ENCODE measurements at regions not wholly inside any gene's neighbourhood (a gene's known extent, or its start where the extent isn't known, plus 50 kb on each side); places are given as distances from the start of the nearest gene placed in this dataset.
"Not testable (repeated sequence)": the region's sequence is repeated elsewhere in the genome, so short reads cannot be mapped to it uniquely, and the experiment has no call there.

DNA sequence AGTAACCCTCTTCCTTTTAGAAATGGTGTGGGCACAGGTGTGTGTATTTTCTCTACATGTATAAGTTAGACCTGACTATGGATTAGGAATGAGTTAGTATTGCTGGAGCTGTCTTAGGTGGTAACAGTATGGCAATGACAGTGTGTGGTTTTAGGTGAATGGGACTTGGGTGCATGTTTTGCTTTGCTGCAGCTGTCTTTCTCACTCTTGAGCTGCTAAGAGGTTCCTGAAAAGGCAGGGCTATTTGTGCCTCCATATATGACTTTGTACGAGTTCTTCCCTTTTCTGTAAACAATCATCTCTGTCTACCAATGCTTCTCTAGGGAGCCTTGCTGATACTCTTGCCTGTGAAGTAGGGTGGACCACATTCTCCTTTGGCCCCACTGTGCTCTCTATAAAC is 234.8 kb upstream of the HHIP start:
- no peaks in the 10 kb centered on the region for H3K27me3 ChIP-seq (ENCODE audit: low read depth)
- no peak for DNase-seq (ENCODE audit: low spot score in 2 of 2)
- no peaks in the 10 kb centered on the region for H3K9me3 ChIP-seq
- H3K4me3 ChIP-seq, result no peak overlapping the region
- H3K36me3 ChIP-seq (replicated peaks), result no peaks in the 10 kb centered on the region
- H3K4me1 ChIP-seq, result 0 out of 2 replicates have a peak, but pooled peaks cover 2% of the 10 kb centered on the region
- in situ Hi-C loops (cut with MboI; ENCODE audit: low sequenced_read_pairs), result no loop called here

DNA sequence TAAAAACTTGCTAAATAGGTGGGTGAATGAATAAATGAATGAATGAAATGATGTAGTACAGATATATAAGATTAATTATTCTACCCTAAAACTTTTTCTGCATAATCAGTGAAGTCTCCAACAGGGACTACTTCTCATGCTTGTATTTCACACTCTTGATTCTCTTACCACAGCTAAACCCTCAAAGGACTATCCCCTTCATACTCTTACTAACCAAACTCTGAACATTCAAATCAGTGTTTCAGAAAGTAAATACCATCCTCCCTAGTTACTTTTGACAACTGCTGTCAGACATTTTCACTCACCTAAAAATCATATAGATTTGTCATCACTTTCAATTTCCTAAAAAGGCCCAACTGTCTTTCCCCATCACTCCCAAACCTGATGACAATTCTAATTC is 234.3 kb upstream of the HHIP start:
- no peak for DNase-seq (ENCODE audit: low spot score in 2 of 2)
- Histone ChIP-seq H3K27me3 (ENCODE audit: low read depth) (no peaks in the 10 kb centered on the region), H3K9me3 (no peaks in the 10 kb centered on the region), H3K36me3 (replicated peaks) (no peaks in the 10 kb centered on the region), H3K4me1 (0 out of 2 replicates have a peak, but pooled peaks cover 2% of the 10 kb centered on the region), H3K4me3 (no peak overlapping the region)
- in situ Hi-C loops (cut with MboI; ENCODE audit: low sequenced_read_pairs), result no loop called here

DNA sequence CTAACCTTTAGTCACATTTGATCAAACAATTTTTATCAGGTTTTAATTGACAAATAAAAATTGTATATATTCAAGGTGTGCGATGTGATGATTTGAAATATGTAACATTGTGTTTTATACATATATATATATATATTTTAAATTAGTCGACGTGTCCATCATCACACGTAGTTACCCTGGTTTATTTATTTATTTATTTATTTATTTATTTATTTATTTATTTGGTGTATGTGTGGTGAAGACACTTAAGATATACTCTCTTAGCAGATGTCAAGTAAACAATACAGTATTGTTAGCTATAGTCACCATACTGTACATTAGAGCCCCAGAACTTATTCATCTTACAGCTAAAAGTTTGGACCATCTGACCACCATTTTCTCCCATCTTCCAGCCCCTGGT is 224.9 kb upstream of the HHIP start:
- in situ Hi-C loops (cut with MboI; ENCODE audit: low sequenced_read_pairs), result no loop called here
- Histone ChIP-seq H3K9me3 (no peaks in the 10 kb centered on the region), H3K4me3 (no peak overlapping the region), H3K4me1 (no peaks in the 10 kb centered on the region), H3K36me3 (replicated peaks) (no peaks in the 10 kb centered on the region), H3K27me3 (ENCODE audit: low read depth) (no peaks in the 10 kb centered on the region)
- DNase-seq (ENCODE audit: low spot score in 2 of 2), result no peak

DNA sequence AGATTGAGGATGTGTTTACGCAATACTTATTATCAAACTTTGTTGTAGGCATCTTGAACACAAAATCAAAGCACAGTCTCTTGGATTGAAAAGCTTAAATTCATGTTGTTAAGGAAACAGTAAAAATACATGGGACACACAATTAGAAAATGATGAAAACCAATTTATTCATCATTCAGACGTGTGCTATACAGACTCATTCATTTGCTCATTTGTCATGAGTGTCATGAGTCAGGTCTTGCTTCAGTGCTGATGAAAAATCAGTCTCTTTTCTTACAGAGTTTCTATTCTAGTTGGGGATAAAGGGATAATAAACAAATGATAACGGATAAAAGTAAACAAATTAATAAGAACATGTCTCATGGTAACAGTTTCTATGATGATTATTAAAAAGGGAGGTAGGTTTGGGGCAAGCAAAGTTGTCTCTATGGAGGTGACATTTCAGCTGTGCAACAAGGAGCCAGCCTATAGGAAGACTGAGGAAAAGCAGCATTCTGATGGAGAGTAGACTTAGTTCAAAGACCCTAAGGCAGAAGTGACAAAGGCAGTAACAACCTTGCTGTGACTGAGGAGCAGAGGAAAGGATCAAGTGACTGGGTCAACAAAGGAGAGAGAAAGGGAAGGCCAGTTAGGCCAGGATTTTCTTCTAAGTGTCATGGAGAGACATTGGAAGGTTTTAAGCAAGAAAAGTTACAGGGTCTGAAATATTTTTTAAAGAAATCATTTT is 224.0 kb upstream of the HHIP start:
- in situ Hi-C loops (cut with MboI; ENCODE audit: low sequenced_read_pairs), result no loop called here
- Histone ChIP-seq H3K4me1 (no peaks in the 10 kb centered on the region), H3K36me3 (replicated peaks) (no peaks in the 10 kb centered on the region), H3K9me3 (no peaks in the 10 kb centered on the region), H3K4me3 (no peak overlapping the region), H3K27me3 (ENCODE audit: low read depth) (no peaks in the 10 kb centered on the region)
- DNase-seq (ENCODE audit: low spot score in 2 of 2), result no peak

DNA sequence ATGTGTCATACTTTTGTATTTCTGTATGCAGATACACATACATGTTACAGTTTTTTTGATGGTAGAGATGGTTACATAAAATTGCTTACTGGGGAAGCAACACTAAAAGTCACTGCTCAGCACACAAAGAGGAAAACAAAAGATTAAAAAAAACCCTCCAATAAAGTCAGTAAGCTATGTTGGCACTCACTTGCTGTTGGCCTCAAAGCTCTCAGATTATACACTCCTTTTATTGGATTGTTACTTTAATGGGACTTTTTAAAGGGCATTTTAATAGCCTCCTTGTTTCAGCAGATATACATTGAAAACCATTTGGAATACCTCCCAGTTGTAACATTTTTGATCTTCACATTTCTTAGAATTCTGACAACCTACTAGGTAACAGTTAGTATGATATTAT is 222.0 kb upstream of the HHIP start:
- no peaks in the 10 kb centered on the region for H3K36me3 ChIP-seq (replicated peaks)
- DNase-seq (ENCODE audit: low spot score in 2 of 2), result no peak
- no peak overlapping the region for H3K4me3 ChIP-seq
- in situ Hi-C loops (cut with MboI; ENCODE audit: low sequenced_read_pairs), result no loop called here
- H3K27me3 ChIP-seq (ENCODE audit: low read depth), result no peaks in the 10 kb centered on the region
- no peaks in the 10 kb centered on the region for H3K4me1 ChIP-seq
- H3K9me3 ChIP-seq, result no peaks in the 10 kb centered on the region

DNA sequence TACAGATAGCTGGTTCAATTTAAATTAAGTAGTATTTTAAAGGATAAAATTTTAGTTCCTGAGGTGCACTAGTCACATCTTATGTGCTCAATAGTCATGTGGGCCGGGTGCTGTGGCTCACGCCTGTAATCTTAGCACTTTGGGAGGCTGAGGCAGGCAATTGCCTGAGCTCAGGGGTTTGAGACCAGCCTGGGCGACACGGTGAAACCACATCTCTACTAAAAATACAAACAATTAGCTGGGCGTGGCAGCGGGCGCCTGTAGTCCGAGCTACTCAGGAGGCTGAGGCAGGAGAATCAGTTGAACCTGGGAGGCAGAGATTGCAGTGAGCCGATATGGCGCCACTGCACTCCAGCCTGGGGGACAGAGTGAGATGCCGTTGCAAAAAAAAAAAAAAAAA is 219.9 kb upstream of the HHIP start:
- in situ Hi-C loops (cut with MboI; ENCODE audit: low sequenced_read_pairs); H3K4me3 ChIP-seq; H3K36me3 ChIP-seq (replicated peaks); DNase-seq (ENCODE audit: low spot score in 2 of 2); H3K9me3 ChIP-seq; H3K4me1 ChIP-seq; H3K27me3 ChIP-seq (ENCODE audit: low read depth): not testable (repeated sequence)

DNA sequence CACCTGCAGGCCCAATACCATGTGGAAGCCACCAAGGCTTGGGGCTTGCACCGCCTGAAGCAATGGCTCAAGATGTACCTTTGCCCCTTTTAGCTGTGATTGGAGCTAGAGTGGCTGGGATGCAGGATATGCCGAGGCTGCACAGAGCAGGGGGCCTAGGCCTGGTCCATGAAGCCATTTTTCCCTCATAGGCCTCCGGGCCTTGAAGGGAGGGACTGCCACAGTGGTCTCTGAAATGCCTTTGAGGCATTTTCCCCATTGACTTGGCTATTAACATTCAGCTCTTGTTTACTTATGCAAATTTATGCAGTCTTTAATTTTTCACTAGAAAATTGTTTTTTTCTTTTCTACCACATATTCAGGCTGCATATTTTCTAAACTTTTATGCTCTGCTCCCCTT is 203.2 kb upstream of the HHIP start:
- H3K9me3 ChIP-seq, result no peaks in the 10 kb centered on the region
- in situ Hi-C loops (cut with MboI; ENCODE audit: low sequenced_read_pairs), result no loop called here
- DNase-seq (ENCODE audit: low spot score in 2 of 2), result no peak

DNA sequence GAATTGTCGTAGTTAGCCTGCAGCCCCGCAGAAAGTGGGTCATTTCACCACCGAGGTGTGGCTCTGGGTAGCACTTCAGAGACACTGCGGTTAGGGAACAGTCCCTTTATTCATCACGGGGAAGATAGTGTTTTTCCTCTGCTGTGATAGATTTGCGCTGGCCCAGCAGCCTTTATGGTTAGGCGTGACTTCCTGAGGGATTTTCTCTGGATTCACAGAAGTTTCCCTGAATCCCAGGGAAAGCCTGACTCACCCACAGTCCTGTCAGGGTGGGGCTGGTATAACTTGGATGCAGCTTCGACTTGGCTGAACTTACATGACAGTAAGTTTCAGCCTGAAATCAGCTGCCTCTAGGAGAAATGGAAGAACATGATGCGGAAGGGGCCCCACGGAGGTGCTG is 196.3 kb upstream of the HHIP start:
- Histone ChIP-seq H3K4me1 (no peaks in the 10 kb centered on the region), H3K9me3 (no peaks in the 10 kb centered on the region), H3K36me3 (replicated peaks) (no peaks in the 10 kb centered on the region), H3K27me3 (ENCODE audit: low read depth) (no peaks in the 10 kb centered on the region; the same call in 1 of the 2 replicates), H3K4me3 (no peak overlapping the region)
- in situ Hi-C loops (cut with MboI; ENCODE audit: low sequenced_read_pairs), result no loop called here
- no peak for DNase-seq (ENCODE audit: low spot score in 2 of 2)

More for the DNA sequence above, 203.2 kb upstream of the HHIP start:
- Histone ChIP-seq H3K4me3 (no peak overlapping the region), H3K27me3 (ENCODE audit: low read depth) (no peaks in the 10 kb centered on the region), H3K36me3 (replicated peaks) (no peaks in the 10 kb centered on the region), H3K4me1 (no peaks in the 10 kb centered on the region)

DNA sequence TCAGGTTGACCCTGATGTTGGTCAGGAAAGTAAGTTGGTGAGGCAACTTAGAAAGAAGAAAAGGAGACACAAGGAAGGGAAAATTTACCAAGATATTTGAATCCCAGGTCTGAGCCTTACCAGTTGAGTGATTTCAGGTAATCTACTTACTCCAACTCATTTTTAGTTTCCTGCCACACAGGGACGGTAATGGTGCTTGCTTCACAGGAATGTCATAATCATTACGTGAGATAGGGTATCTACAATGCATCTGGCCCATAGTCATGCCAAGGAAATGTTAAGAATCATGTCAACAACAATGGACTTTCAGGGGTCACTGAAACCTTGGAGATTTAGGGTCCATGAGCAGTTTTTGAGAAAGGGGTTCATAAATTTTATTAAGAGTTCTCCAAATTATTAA is 195.4 kb upstream of the HHIP start:
- Histone ChIP-seq H3K4me3 (no peak overlapping the region), H3K36me3 (replicated peaks) (no peaks in the 10 kb centered on the region), H3K27me3 (ENCODE audit: low read depth) (no peaks in the 10 kb centered on the region; the same call in 1 of the 2 replicates), H3K4me1 (no peaks in the 10 kb centered on the region), H3K9me3 (no peaks in the 10 kb centered on the region)
- DNase-seq (ENCODE audit: low spot score in 2 of 2), result no peak
- in situ Hi-C loops (cut with MboI; ENCODE audit: low sequenced_read_pairs), result no loop called here

DNA sequence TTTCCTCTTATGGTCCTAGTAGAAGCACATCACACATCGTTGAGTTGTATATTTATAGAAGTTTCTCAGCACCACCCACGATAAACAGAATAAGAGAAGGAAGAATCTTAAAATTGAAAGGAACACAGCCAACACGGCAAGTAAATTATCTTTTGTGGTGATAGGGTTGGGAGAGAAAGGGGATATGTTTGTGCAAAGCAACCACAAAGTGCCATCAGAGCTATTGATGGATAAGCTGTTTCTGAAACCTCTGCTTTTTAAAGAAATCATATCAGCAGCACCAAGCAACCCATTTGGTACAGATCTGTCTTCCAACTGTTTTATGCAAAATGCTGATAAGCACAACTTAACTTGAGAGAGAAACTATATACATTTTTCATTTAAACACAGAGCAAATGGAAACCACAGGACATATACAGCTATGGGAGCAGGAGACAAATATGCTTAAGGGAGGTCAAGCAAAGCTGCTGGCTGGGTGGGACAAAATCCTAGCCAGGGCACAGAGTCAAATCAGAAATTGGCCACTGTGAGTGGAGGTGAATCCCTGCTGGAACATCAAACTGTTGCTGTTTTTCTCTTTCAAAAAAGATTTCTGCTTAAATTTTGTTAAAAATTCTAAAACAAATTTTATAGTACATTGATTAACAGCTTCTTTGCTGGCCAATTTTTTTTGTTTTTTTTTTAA is 194.0 kb upstream of the HHIP start:
- in situ Hi-C loops (cut with MboI; ENCODE audit: low sequenced_read_pairs), result no loop called here
- no peak for DNase-seq (ENCODE audit: low spot score in 2 of 2)

DNA sequence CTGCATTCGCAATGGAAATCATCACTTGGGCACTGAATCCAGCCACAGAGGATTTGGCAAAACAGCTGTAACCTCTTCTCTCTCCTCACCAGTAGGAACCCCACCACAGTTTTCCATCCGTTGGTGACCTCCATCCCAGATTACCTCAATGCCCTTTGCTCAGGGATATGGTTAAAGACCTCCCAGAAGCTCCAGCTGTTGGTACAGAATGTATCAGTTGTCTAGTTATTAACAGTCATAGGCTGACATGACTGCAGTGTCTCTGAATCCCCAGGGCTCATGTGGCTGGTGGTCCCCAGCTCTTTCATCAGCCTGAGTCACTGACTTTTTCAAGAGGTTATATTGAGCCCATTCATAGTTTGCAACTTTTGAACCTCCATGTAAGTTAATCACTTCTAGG is 189.8 kb upstream of the HHIP start:
- no peak for DNase-seq (ENCODE audit: low spot score in 2 of 2)
- H3K4me1 ChIP-seq, result no peaks in the 10 kb centered on the region
- no peaks in the 10 kb centered on the region for H3K36me3 ChIP-seq (replicated peaks)
- H3K9me3 ChIP-seq, result no peaks in the 10 kb centered on the region
- in situ Hi-C loops (cut with MboI; ENCODE audit: low sequenced_read_pairs), result no loop called here
- no peak overlapping the region for H3K4me3 ChIP-seq
- H3K27me3 ChIP-seq (ENCODE audit: low read depth), result peaks cover 2% of the 10 kb centered on the region; the same call in 1 of the 2 replicates

More for the DNA sequence above, 194.0 kb upstream of the HHIP start:
- H3K27me3 ChIP-seq (ENCODE audit: low read depth), result no peaks in the 10 kb centered on the region; the same call in 1 of the 2 replicates
- no peaks in the 10 kb centered on the region for H3K4me1 ChIP-seq
- no peak overlapping the region for H3K4me3 ChIP-seq
- no peaks in the 10 kb centered on the region for H3K9me3 ChIP-seq
- no peaks in the 10 kb centered on the region for H3K36me3 ChIP-seq (replicated peaks)

DNA sequence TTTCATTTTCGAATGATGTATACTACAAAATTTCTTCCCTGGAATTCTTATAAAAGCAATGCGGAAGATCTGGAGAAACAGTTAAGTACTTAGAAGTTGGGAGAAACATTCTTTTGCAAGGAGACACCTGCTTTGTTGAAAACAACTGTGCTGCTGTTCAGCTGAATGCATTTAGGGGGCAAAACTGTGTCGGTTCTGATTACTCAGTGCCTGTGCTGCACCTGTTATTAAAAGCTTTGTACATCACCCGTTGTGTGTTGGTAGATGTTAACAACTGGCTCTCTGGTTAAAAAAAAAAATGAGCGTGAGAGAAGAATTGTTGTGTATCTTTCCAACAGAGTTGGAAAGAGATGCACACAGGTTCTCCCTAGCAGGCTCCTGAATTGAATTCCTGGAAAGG is 184.1 kb upstream of the HHIP start:
- Histone ChIP-seq H3K36me3 (replicated peaks) (no peaks in the 10 kb centered on the region), H3K4me1 (no peaks in the 10 kb centered on the region), H3K9me3 (no peaks in the 10 kb centered on the region), H3K27me3 (ENCODE audit: low read depth) (0 out of 2 replicates have a peak, but pooled peaks cover 2% of the 10 kb centered on the region), H3K4me3 (no peak overlapping the region)
- DNase-seq (ENCODE audit: low spot score in 2 of 2), result no peak
- in situ Hi-C loops (cut with MboI; ENCODE audit: low sequenced_read_pairs), result no loop called here

DNA sequence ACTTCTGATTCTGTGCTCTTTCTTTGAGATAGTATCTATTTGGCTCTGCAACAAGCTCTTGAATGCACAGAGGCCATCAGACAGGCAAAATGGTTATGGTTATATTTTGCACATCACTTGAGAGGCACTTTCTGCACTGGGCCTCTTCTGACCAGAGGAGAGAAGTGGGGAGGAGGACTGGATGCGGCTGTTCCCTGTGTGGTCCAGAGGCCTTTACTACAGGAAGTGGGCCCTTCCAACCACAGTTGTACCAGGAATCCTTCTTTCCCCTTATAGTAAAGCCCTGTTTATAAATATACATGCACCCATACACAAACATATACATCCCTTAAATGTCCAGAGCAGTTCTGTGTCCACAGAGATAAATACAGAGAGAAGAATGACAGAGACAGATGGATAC is 182.7 kb upstream of the HHIP start:
- Histone ChIP-seq H3K9me3 (no peaks in the 10 kb centered on the region), H3K4me1 (no peaks in the 10 kb centered on the region), H3K36me3 (replicated peaks) (no peaks in the 10 kb centered on the region), H3K27me3 (ENCODE audit: low read depth) (no peaks in the 10 kb centered on the region), H3K4me3 (no peak overlapping the region)
- in situ Hi-C loops (cut with MboI; ENCODE audit: low sequenced_read_pairs), result no loop called here
- DNase-seq (ENCODE audit: low spot score in 2 of 2), result no peak

DNA sequence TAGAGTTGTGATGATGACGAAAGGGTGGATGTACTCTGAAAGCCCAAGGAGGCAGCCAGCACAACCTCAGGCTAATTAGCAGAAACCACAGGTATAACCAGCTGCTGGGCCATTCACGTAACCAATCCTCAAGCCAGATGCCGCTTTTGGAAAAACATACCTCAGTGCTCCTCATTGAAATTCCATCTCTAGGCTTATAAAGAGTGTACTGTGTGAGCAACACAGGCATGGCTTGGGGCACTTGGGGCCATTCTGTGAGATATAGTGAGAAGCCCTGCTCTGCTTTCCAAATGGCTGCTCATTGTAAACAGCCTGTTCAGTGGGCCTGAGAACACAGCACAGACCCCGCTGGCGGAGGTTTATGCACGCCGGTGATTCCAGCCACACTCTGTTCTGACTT is 182.1 kb upstream of the HHIP start:
- no peaks in the 10 kb centered on the region for H3K36me3 ChIP-seq (replicated peaks)
- no peaks in the 10 kb centered on the region for H3K27me3 ChIP-seq (ENCODE audit: low read depth)
- in situ Hi-C loops (cut with MboI; ENCODE audit: low sequenced_read_pairs), result no loop called here
- no peaks in the 10 kb centered on the region for H3K4me1 ChIP-seq
- DNase-seq (ENCODE audit: low spot score in 2 of 2), result no peak
- no peak overlapping the region for H3K4me3 ChIP-seq
- H3K9me3 ChIP-seq, result no peaks in the 10 kb centered on the region

Data from HAP-1 (cell line).